GM23248 (cell line): ENCODE measurements at regions not wholly inside any gene's neighbourhood (a gene's known extent, or its start where the extent isn't known, plus 50 kb on each side); places are given as distances from the start of the nearest gene placed in this dataset.

ENCODE experiments used
- DNase-seq: peaks from one replicate; pipeline ENCODE4 v3.0.0-alpha.2; 2015
- H2AFZ ChIP-seq: fragments of 200-600 bp; sonication (generic); 2 replicates; pipeline ENCODE4 v1.6.1; 2016; ENCODE audit warnings: antibody characterized with exemption
- H3F3A ChIP-seq: fragments of 200-600 bp; sonication (generic); 2 replicates; pipeline ENCODE4 v1.6.1; 2016; ENCODE audit warnings: mild to moderate bottlenecking, antibody characterized with exemption, mixed run types; ENCODE audit not compliant: insufficient read depth
- H3K27ac ChIP-seq: fragments of 200-600 bp; sonication (generic); 2 replicates; pipeline ENCODE4 v1.5.1; 2016; ENCODE audit warnings: mild to moderate bottlenecking
- H3K27me3 ChIP-seq: fragments of 200-600 bp; sonication (generic); replicated peaks from 2 replicates; pipeline ENCODE4 v1.6.1; 2016; ENCODE audit warnings: mild to moderate bottlenecking; ENCODE audit not compliant: insufficient read depth
- H3K36me3 ChIP-seq: fragments of 200-600 bp; sonication (generic); 2 replicates; pipeline ENCODE4 v1.6.1; 2016; ENCODE audit warnings: low read depth, mild to moderate bottlenecking
- H3K4me1 ChIP-seq: fragments of 200-600 bp; sonication (generic); 2 replicates; pipeline ENCODE4 v1.6.1; 2016; ENCODE audit warnings: mild to moderate bottlenecking; ENCODE audit not compliant: insufficient read depth
- H3K4me2 ChIP-seq: fragments of 200-600 bp; sonication (generic); one replicate; pipeline ENCODE4 v1.6.1; 2016; ENCODE audit warnings: mild to moderate bottlenecking; ENCODE audit not compliant: unreplicated experiment
- H3K4me3 ChIP-seq: fragments of 200-600 bp; sonication (generic); 2 replicates; pipeline ENCODE4 v1.5.1; 2016; ENCODE audit warnings: mild to moderate bottlenecking
- H3K79me2 ChIP-seq: fragments of 200-600 bp; sonication (generic); 2 replicates; pipeline ENCODE4 v1.6.1; 2016; ENCODE audit warnings: mild to moderate bottlenecking; ENCODE audit not compliant: insufficient read depth
- H3K9ac ChIP-seq: fragments of 200-600 bp; sonication (generic); 2 replicates; pipeline ENCODE4 v1.6.1; 2016; ENCODE audit warnings: mild to moderate bottlenecking
- H3K9me2 ChIP-seq: fragments of 200-600 bp; sonication (generic); 2 replicates; pipeline ENCODE4 v1.6.1; 2016; ENCODE audit warnings: mixed run types, mild to moderate bottlenecking, moderate library complexity; ENCODE audit not compliant: insufficient read depth
- H3K9me3 ChIP-seq: fragments of 200-600 bp; sonication (generic); one replicate; pipeline ENCODE4 v1.6.1; 2017; ENCODE audit warnings: low read depth
- H4K20me1 ChIP-seq: fragments of 200-600 bp; sonication (generic); 2 replicates; pipeline ENCODE4 v1.6.0; 2016; ENCODE audit not compliant: insufficient read depth
- EZH2 ChIP-seq: fragments of 200-600 bp; sonication (generic); IDR thresholded peaks from 2 replicates; pipeline ENCODE4 v1.6.1; 2018; ENCODE audit warnings: antibody characterized with exemption, mild to moderate bottlenecking; ENCODE audit not compliant: insufficient read depth, poor library complexity, severe bottlenecking
- EZH2phosphoT487 ChIP-seq: fragments of 200-600 bp; sonication (generic); IDR thresholded peaks from 2 replicates; pipeline ENCODE4 v1.6.1; 2018; ENCODE audit warnings: antibody characterized with exemption, moderate library complexity, mild to moderate bottlenecking, low read depth; ENCODE audit not compliant: insufficient read depth
- WGBS, 2 experiments: methylation state at CpG; one replicate each; pipeline ENCODE4 v1.1.6; 2015 to 2017; ENCODE audit warnings: low lambda C conversion rate in 2 of 2, low coverage in 1 of 2; ENCODE audit errors: missing lambda C conversion rate in 2 of 2; 5-methylcytosine and 5-hydroxymethylcytosine counted together
- in situ Hi-C: fragments of 300-500 bp; cut with MboI; formaldehyde crosslinking; loops from 2 replicates; pipeline ENCODE4 v1.15.0; 2020

- no peaks in the 10 kb centered on the region for H3K4me1 ChIP-seq
- DNase-seq, result no peak
Measured at GRCh38 chr2:155424518-155424917, 726.0 kb downstream of the KCNJ3 start.

DNA sequence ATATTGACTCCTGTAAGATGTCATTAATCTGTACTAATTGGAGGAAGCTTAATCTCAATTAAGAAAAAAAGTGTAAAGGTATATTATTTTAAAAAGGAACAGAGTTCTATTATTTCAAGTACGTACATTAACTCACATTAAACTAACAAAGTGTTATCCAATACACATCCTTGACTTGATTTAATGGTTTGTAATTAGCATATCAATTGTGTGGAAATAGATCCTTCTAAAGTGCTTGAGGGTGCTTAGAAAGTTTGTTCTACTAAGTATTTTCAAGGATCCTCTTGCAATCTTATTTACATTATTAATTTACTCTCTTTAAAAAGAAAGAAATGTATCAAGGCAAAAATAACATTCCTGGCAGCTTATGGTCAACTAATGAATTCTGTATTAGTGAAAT is 720.3 kb downstream of the KCNJ3 start:
- no peaks in the 10 kb centered on the region for H3K9me2 ChIP-seq
- H4K20me1 ChIP-seq, result no peaks in the 10 kb centered on the region
- no peak overlapping the region for H2AFZ ChIP-seq
- no peak for TF ChIP-seq EZH2phosphoT487
- H3K9me3 ChIP-seq, result no peaks in the 10 kb centered on the region
- H3K27ac ChIP-seq, result no peak overlapping the region
- H3K4me1 ChIP-seq, result no peaks in the 10 kb centered on the region
- H3K4me3 ChIP-seq, result no peak overlapping the region
- H3K27me3 ChIP-seq, result no peaks in the 10 kb centered on the region
- in situ Hi-C loops, result no loop called here
- no peaks in the 10 kb centered on the region for H3K36me3 ChIP-seq
- no peaks in the 10 kb centered on the region for H3K79me2 ChIP-seq
- H3K4me2 ChIP-seq, result no peak overlapping the region
- 14 to 44% methylated on average over 1 of the region's 1 CpG for WGBS, 2 experiments
- no peak overlapping the region for H3K9ac ChIP-seq
- H3F3A ChIP-seq, result no peaks in the 10 kb centered on the region
- no peak for DNase-seq

More at GRCh38 chr2:155424518-155424917, 726.0 kb downstream of the KCNJ3 start:
- in situ Hi-C loops, result no loop called here
- no peak overlapping the region for H3K9ac ChIP-seq
- H3K27ac ChIP-seq, result no peak overlapping the region
- H3K79me2 ChIP-seq, result no peaks in the 10 kb centered on the region
- H4K20me1 ChIP-seq, result no peaks in the 10 kb centered on the region
- no peaks in the 10 kb centered on the region for H3K9me3 ChIP-seq
- no peak overlapping the region for H3K4me3 ChIP-seq
- H3K36me3 ChIP-seq, result no peaks in the 10 kb centered on the region
- H3K9me2 ChIP-seq, result no peaks in the 10 kb centered on the region
- no peaks in the 10 kb centered on the region for H3K27me3 ChIP-seq
- no peak overlapping the region for H3K4me2 ChIP-seq
- H3F3A ChIP-seq, result no peaks in the 10 kb centered on the region
- no peak for TF ChIP-seq EZH2
- TF ChIP-seq EZH2phosphoT487, result no peak
- WGBS, 2 experiments, result 6 to 9% methylated on average over 2 of the region's 2 CpGs
- H2AFZ ChIP-seq, result no peak overlapping the region

DNA sequence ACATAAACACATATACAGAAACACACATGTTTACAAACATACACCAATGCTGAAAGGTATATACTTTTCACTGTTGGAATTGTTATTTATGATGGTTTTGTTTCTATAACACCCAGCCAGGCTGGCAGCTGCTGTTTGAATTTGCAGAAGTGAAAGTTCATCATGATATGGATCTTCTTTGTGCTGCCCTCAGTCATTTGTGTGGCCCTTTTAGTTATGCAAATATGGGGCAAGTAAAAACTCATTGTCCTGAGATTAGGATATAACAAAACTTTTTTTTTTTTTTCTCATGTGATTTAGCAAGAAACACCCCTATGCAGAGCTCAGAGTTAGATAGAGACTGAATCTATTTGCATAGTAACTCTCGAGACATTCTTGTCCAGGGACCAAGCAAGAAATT is 714.1 kb downstream of the KCNJ3 start:
- no peak overlapping the region for H3K27ac ChIP-seq
- TF ChIP-seq EZH2, result no peak
- no peak for TF ChIP-seq EZH2phosphoT487
- H3K4me1 ChIP-seq, result no peaks in the 10 kb centered on the region

DNA sequence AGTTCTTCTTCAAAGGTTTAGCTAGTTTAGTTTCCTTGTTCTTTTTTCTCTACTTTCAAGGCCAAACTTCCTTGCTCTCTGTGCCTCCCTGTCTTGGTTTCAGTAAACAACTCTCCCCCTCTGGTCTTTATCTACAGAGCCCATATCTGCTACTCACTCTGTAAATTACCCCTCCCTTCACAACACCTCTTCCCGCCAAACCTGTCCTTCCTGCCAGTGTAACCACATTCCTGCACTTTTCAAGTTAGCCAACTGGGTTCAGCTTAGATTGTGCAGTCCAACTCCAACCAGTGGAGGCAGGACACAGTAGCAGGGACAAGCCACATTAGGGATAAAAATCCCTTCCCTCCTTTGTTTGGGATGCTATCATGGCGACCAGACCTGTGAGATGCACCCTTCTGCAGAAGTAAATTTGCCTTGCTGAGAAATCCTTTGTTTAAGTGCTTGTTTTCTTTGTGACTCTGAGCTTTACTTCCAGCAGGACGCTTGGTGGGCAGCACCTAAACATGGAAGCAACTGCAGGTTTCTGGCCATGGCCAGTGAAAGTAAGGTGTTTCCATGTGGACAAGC is 706.0 kb downstream of the KCNJ3 start:
- no peaks in the 10 kb centered on the region for H3K36me3 ChIP-seq
- H3K9me3 ChIP-seq, result no peaks in the 10 kb centered on the region
- H3K79me2 ChIP-seq, result no peaks in the 10 kb centered on the region
- in situ Hi-C loops, result no loop called here
- 24 to 26% methylated on average over 3 of the region's 3 CpGs for WGBS, 2 experiments
- no peaks in the 10 kb centered on the region for H4K20me1 ChIP-seq
- H2AFZ ChIP-seq, result no peak overlapping the region
- no peaks in the 10 kb centered on the region for H3F3A ChIP-seq
- H3K4me1 ChIP-seq, result no peaks in the 10 kb centered on the region
- no peak for DNase-seq
- no peak overlapping the region for H3K9ac ChIP-seq
- no peaks in the 10 kb centered on the region for H3K9me2 ChIP-seq
- H3K4me3 ChIP-seq, result no peak overlapping the region
- H3K27ac ChIP-seq, result no peak overlapping the region
- no peak overlapping the region for H3K4me2 ChIP-seq
- no peak for TF ChIP-seq EZH2phosphoT487
- TF ChIP-seq EZH2, result no peak
- H3K27me3 ChIP-seq, result no peaks in the 10 kb centered on the region

More for the DNA sequence above, 714.1 kb downstream of the KCNJ3 start:
- Histone ChIP-seq H4K20me1 (no peaks in the 10 kb centered on the region), H3F3A (no peaks in the 10 kb centered on the region), H3K27me3 (no peaks in the 10 kb centered on the region), H3K79me2 (no peaks in the 10 kb centered on the region), H3K9ac (no peak overlapping the region), H3K9me2 (no peaks in the 10 kb centered on the region), H3K4me2 (no peak overlapping the region), H3K9me3 (no peaks in the 10 kb centered on the region), H3K4me3 (no peak overlapping the region), H2AFZ (no peak overlapping the region), H3K36me3 (no peaks in the 10 kb centered on the region)
- WGBS, 2 experiments, result 43 to 48% methylated on average over 1 of the region's 1 CpG
- no peak for DNase-seq
- in situ Hi-C loops, result no loop called here

GRCh38 chr2:155393406-155393805 is 694.9 kb downstream of the KCNJ3 start:
- no peaks in the 10 kb centered on the region for H3F3A ChIP-seq
- in situ Hi-C loops, result loop anchor here (25.0 kb wide), 1 partner anchor 1194 kb away; no protein-coding TSS in a partner anchor

More at GRCh38 chr2:155393406-155393805, 694.9 kb downstream of the KCNJ3 start:
- Histone ChIP-seq H3K4me1 (no peaks in the 10 kb centered on the region), H2AFZ (no peak overlapping the region), H3K4me3 (no peak overlapping the region), H3K27me3 (no peaks in the 10 kb centered on the region), H3K9me3 (no peaks in the 10 kb centered on the region), H3K27ac (no peak overlapping the region), H3K9me2 (no peaks in the 10 kb centered on the region), H3K36me3 (no peaks in the 10 kb centered on the region), H3K79me2 (no peaks in the 10 kb centered on the region), H4K20me1 (no peaks in the 10 kb centered on the region), H3K9ac (no peak overlapping the region), H3K4me2 (no peak overlapping the region)
- TF ChIP-seq EZH2, result no peak
- no peak for TF ChIP-seq EZH2phosphoT487
- no peak for DNase-seq
